HCEC 1CT (cell line): ENCODE measurements at regions not wholly inside any gene's neighbourhood (a gene's known extent, or its start where the extent isn't known, plus 50 kb on each side); places are given as distances from the start of the nearest gene placed in this dataset.

Source experiments
- DNase-seq: peaks from one replicate; pipeline ENCODE4 v3.0.0-alpha.2; 2017

DNA sequence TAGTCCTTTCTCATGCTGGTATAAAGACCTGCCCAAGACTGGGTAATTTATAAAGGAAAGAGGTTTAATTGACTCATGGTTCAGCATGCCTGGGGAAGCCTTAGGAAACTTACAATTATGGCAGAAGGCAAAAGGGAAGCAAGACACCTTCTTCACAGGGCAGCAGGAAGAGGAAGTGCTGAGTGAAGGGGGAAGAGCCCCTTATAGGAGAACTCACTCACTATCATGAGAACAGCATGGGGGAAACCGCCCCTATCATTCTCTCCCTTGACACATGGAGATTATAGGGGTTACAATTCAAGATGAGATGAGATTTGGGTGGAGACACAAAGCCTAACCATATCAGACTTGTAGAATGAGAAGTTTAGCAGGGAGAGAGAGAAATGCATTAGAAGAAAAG, 373.3 kb upstream of the DIAPH2 start:
- DNase-seq = no peak

- DNase-seq = peak; percentile 61
Observed at GRCh38 chrX:96314985-96315384, 369.7 kb upstream of the DIAPH2 start.

DNA sequence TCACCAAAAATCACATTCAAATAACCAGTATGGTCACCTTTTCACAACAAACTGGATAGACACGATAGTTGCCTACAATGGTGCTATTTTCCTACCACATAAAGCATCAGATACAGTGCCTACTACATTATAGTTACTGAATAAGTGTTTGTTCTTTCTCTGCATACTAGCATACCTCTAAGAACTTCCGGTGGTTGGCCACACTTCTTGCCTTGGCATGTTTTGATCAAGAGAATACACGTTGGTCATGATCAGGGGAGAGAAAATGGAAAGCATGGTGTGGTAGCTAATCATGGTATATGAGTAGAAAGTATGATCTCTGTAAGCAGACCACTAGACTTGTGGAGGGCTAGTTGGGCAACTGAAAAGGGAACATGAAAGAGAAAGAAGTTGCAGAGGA, 322.8 kb upstream of the DIAPH2 start:
- no peak for DNase-seq

GRCh38 chrX:96372313-96373046, 312.2 kb upstream of the DIAPH2 start:
- peak; percentile 66 for DNase-seq

DNA sequence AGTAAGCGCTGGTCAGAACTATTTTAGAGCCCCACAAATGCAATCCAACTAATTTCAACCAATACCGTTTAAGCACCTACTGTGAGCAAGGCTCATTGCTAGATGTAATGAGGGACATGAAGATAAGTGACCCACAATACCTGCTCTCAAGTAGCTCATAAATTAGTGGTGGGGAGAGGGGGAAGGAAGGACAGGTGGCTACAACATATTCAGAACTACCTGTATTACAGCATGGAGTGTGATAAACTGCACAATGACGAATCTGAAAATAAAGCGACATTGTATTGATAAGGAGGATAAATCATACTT, 311.6 kb upstream of the DIAPH2 start:
- no peak for DNase-seq

GRCh38 chrX:96376266-96376665, 308.4 kb upstream of the DIAPH2 start:
- DNase-seq = no peak

DNA sequence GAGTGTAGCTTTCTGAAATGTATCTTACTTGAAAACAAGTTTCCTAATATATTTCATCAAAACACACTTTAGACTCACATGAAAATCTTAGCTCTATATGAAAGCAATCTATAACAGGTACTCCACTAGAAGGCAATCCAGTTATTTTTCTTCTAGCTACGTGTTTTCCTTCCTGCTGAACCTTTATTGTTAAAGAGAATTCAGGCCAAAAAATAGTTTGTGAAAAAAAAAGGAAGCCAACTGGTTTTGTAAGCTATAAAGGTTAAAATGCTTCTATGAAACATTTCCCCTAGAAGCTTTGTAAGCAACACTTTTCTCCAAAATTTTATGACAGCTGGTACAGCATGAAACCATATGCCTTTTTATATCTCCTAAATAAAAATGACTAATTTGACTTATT, 304.7 kb upstream of the DIAPH2 start:
- DNase-seq = no peak

DNA sequence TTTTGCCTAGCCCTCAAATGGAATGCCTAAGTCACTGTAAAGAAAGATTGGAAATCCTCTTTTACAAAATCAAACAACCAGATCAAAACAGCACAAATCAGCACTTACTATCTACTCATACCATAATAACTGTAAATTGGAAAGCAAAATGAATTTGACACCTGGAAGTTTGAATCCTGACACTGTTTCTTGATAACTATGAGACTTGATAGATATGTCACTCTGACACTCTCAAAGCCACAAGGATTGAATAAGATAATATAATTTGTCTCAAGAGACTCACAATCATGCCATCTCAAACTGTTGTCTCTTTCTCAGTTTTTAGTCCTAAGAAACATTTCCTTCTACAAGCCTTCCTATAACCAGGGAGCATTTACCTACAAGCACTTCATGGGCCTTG, 302.6 kb upstream of the DIAPH2 start:
- DNase-seq = no peak

DNA sequence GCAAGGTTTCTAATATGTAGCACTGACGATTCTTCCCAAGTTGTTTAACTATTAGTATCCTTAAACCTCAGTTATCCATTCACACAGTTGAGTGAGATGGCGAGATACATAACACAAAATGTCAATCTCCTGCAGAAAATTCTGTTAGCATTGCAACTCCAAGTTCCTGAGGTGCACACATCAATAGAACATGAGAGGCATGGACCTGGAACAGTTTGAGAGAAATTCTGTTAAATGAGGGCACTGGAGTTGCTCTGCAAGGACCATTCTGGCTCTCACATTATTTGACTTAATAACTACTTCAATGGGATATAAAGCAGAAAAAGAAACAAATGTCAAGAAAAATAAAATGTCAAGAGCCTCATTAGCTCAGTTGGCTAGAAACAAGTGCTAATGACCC, 301.2 kb upstream of the DIAPH2 start:
- DNase-seq = no peak

- no peak for DNase-seq
Observed at GRCh38 chrX:96386325-96386724, 298.3 kb upstream of the DIAPH2 start.

DNA sequence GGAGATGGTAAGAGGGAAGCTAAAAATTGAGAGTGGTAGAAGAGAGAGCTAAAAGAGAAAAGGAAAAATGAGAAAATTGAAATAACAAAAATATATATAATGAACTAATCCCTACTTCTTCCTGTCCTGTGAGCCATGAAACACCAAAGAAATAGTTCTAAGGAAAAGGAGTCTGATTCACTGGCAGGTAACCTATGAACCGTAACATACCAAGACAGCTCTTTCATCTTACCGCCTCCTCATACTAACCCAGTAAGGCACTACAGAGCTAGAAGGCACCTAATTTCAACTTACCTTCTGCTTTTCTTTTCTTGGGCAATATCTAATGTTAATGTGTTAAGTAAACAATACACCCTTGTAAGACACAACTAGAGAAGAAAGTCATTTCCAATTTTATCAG, 297.7 kb upstream of the DIAPH2 start:
- DNase-seq = no peak

DNA sequence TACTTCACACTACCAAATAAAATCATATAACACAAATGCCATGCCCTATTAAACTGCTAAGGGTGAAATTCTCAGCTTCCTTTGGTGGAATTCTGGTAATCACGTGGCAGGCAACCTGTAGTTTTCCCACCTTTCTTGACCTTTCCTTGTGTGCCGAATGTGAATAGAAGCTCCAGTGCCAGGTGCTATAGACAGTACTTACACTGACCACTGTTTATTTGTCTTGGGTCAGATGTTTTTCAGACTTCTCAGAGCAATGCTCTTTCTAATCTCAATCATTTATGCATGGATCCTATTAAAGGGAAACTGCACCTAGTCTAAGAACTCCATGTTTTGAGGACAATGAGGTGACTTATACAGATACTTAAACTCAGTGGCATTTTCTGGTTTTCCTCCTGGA, 296.8 kb upstream of the DIAPH2 start:
- no peak for DNase-seq

DNA sequence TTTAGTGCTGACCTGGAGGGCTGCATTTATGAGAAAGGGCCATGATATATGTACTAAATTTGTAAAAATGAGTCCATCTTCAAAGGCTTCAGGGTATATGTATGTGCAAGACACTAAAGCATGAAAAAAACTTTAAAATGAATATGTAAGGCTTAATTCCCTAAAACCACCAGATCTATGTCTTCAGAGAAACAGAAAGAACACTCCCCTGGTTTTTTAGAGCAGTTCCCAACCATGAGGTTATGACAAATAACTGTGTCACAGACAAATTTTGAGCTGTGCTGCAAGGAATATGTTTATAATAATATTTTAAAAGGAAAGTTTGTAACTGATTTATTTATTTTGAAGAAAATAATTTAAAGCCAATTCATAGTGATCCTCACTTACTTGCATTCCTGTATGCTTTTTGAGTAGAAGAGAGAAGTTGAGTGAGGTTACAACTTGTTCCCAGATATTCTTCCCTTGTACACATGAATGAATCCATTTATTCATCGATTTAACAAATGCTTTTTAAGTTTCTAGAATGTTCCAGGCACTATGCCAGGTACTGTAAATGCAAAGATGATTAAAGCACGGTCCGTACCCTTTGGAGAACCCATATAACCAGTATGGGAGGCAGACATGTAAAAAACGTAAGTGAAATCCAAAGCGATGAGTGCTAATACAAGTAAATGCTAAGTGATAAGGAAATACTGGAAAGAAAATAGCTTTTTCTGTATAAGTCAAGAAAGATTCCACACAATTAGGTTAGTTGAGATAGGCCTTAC, 295.2 kb upstream of the DIAPH2 start:
- peak; percentile 7 for DNase-seq

DNA sequence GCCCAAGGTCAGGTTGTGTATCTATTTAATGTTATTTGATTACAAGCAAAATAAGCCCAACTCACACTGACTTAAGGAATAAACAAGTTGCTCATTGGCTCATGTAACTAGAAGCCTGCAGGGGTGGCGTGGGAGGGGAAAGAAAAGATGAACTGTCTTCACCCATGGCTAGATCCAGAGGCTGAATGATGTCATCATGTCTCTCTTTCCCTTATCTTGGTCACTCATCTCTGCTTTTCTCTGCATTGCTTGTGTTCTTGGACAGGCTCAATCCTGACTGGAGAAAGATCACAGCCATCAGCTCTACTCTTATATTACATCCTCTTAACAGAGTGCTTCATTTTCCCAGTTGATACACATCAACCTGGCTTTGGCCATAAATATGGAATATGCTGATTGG, 290.0 kb upstream of the DIAPH2 start:
- DNase-seq = peak; percentile 6

DNA sequence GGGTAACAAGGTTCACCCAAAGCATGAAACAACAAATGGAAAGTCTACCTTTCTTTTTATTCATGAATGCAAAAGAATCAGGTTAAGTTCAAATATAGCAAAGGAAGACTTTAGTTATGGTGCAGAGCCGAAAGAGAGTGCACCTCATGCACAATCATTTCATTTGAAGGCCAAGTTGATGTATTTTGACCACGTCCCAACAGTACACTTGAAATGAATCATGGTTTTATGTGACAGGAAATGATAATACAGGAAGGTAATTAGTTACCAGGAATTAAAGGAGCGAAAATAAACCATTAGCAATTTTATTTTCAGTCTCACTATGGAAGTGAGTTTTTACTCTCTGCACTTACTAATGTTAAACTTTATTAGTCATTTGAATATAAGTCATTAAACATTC, 281.2 kb upstream of the DIAPH2 start:
- DNase-seq = no peak

GRCh38 chrX:96405842-96406241, 278.8 kb upstream of the DIAPH2 start:
- no peak for DNase-seq

GRCh38 chrX:96407072-96407471, 277.6 kb upstream of the DIAPH2 start:
- peak; percentile 29 for DNase-seq

- peak; percentile 74 for DNase-seq
Observed at GRCh38 chrX:96407501-96407900, 277.1 kb upstream of the DIAPH2 start.

- DNase-seq = no peak
Observed at GRCh38 chrX:96407981-96408380, 276.7 kb upstream of the DIAPH2 start.

GRCh38 chrX:96410927-96411326, 273.7 kb upstream of the DIAPH2 start:
- no peak for DNase-seq

DNA sequence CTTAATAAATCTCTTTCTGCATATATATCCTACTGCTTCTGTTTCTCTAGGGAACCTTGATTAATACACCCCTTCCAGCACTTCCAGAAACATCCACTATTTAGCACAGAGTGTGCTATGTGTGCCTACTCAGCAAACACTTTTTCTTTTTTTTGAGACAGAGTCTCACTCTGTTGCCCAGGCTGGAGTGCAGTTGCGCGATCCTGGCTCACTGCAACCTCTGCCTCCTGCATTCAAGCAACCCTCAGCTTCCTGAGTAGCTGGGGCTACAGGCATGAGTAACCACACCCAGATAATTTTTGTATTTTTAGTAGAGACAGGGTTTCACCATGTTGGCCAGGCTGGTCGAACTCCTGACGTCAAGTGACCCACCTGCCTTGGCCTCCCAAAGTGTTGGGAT, 266.9 kb upstream of the DIAPH2 start:
- DNase-seq = no peak

GRCh38 chrX:96424007-96424406, 260.6 kb upstream of the DIAPH2 start:
- DNase-seq = peak; percentile 20

GRCh38 chrX:96425200-96425599, 259.4 kb upstream of the DIAPH2 start:
- no peak for DNase-seq

DNA sequence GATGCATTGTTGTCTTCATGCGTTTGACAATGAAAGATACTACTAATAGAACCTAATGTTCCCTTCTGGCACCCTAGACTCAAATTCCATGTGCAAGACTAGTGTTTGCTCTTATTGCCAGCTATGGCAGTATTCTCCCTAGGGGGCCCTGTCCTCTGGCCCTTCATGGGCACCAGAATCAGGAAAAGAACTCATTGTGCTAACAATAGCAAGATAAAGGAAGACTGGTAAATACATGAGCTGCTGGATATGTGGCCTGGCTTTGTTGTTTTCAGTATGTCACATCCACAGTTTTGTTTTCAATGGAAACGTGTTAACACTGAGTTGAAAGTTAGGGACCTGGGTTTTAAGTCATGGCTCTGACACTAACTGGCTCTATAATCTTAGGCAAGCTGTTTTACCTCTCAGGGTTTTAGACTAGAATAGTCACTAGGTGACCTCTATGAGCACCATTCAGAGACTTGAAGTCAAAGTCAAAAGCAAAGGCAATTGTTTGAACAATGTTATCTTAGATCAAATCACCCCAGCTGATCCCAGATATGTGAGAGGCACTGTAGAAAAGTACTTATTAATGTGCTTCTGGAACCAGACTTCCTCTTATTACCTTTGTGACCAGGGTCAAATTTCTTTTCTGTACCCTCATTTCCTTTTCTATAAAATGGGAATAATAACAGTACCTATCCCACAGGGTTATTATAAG, 253.7 kb upstream of the DIAPH2 start:
- no peak for DNase-seq
